Astrocyte of the spinal cord (primary cell): ENCODE measurements at regions not wholly inside any gene's neighbourhood (a gene's known extent, or its start where the extent isn't known, plus 50 kb on each side); places are given as distances from the start of the nearest gene placed in this dataset.

ENCODE experiments used
- DNase-seq: peaks from one replicate; pipeline ENCODE4 v3.0.0; 2011; ENCODE audit warnings: low read depth, low spot score
- H3K4me3 ChIP-seq: 2 replicates; pipeline ENCODE4 v1.5.1; 2011; ENCODE audit warnings: low read depth, mild to moderate bottlenecking, low read length, moderate library complexity
- in situ Hi-C: cut with HindIII; loops from 2 replicates; pipeline ENCODE4 v1.10.0; 2017; ENCODE audit warnings: low sequenced_read_pairs
- TF ChIP-seq, protein P1 (sequence below): IDR thresholded peaks from 2 replicates; pipeline ENCODE4 v1.5.1; 2012; ENCODE audit warnings: low read depth, mild to moderate bottlenecking, low read length, inconsistent platforms

GRCh38 chr5:114249823-114250222 lies 112.0 kb upstream of the KCNN2 start:
- TF ChIP-seq, protein P1, sequence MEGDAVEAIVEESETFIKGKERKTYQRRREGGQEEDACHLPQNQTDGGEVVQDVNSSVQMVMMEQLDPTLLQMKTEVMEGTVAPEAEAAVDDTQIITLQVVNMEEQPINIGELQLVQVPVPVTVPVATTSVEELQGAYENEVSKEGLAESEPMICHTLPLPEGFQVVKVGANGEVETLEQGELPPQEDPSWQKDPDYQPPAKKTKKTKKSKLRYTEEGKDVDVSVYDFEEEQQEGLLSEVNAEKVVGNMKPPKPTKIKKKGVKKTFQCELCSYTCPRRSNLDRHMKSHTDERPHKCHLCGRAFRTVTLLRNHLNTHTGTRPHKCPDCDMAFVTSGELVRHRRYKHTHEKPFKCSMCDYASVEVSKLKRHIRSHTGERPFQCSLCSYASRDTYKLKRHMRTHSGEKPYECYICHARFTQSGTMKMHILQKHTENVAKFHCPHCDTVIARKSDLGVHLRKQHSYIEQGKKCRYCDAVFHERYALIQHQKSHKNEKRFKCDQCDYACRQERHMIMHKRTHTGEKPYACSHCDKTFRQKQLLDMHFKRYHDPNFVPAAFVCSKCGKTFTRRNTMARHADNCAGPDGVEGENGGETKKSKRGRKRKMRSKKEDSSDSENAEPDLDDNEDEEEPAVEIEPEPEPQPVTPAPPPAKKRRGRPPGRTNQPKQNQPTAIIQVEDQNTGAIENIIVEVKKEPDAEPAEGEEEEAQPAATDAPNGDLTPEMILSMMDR, result no peak
- H3K4me3 ChIP-seq, result no peak overlapping the region
- in situ Hi-C loops, result no loop called here
- peak; percentile 61 for DNase-seq

- no peak for DNase-seq
- in situ Hi-C loops, result no loop called here
- TF ChIP-seq, protein P1, result no peak
- no peak overlapping the region for H3K4me3 ChIP-seq
Measured at GRCh38 chr5:114250536-114250935, 111.3 kb upstream of the KCNN2 start.

GRCh38 chr5:114252226-114252625 lies 109.6 kb upstream of the KCNN2 start:
- TF ChIP-seq, protein P1, result no peak
- in situ Hi-C loops, result no loop called here
- no peak overlapping the region for H3K4me3 ChIP-seq
- no peak for DNase-seq

DNA sequence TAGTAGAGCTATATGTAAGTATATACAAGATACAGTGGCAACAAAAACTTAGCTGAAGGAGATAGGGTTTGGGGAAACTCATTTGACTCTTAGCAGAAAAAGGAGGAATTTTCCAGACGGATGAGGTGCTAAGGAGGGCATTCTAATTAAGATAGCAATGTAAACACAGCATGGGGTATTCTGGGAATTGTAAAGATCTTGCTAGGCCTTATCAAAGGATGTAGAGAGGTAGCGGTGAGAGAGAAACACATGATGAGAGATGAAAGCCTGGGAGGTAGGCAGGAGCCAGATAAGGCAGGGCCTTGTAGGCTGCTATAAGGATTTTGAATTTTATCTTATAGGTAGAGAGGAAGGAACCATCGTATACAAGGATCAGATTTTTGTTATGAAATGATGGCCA lies 106.6 kb upstream of the KCNN2 start:
- in situ Hi-C loops, result no loop called here
- no peak for DNase-seq
- TF ChIP-seq, protein P1, result no peak
- no peak overlapping the region for H3K4me3 ChIP-seq

GRCh38 chr5:114261989-114262388 lies 99.9 kb upstream of the KCNN2 start:
- no peak overlapping the region for H3K4me3 ChIP-seq
- in situ Hi-C loops, result no loop called here

GRCh38 chr5:114265432-114266060 lies 96.3 kb upstream of the KCNN2 start:
- H3K4me3 ChIP-seq, result no peak overlapping the region
- TF ChIP-seq, protein P1, result no peak
- DNase-seq, result no peak
- in situ Hi-C loops, result no loop called here

More at GRCh38 chr5:114261989-114262388, 99.9 kb upstream of the KCNN2 start:
- TF ChIP-seq, protein P1, result no peak
- DNase-seq, result no peak
